GM19240 (cell line): ENCODE measurements at regions not wholly inside any gene's neighbourhood (a gene's known extent, or its start where the extent isn't known, plus 50 kb on each side); places are given as distances from the start of the nearest gene placed in this dataset.

ENCODE experiments used
- DNase-seq: peaks from one replicate; pipeline ENCODE4 v3.0.0; 2011; ENCODE audit warnings: low spot score; ENCODE audit not compliant: insufficient read length

- no peak for DNase-seq
Observed at GRCh38 chr7:145655666-145656065, 460.9 kb upstream of the CNTNAP2 start.

GRCh38 chr7:145645135-145645515, 471.5 kb upstream of the CNTNAP2 start:
- no peak for DNase-seq

GRCh38 chr7:145644426-145645134, 472.0 kb upstream of the CNTNAP2 start:
- DNase-seq: no peak

- no peak for DNase-seq
Observed at GRCh38 chr7:145643981-145644380, 472.6 kb upstream of the CNTNAP2 start.

- no peak for DNase-seq
Observed at GRCh38 chr7:145633513-145633912, 483.1 kb upstream of the CNTNAP2 start.

GRCh38 chr7:145624618-145625017, 492.0 kb upstream of the CNTNAP2 start:
- no peak for DNase-seq

GRCh38 chr7:145605963-145606362, 510.6 kb upstream of the CNTNAP2 start:
- DNase-seq: no peak

- DNase-seq: no peak
Observed at GRCh38 chr7:145599376-145599775, 517.2 kb upstream of the CNTNAP2 start.

- no peak for DNase-seq
Observed at GRCh38 chr7:145584401-145584800, 532.2 kb upstream of the CNTNAP2 start.

GRCh38 chr7:145582742-145583303, 533.8 kb upstream of the CNTNAP2 start:
- no peak for DNase-seq

GRCh38 chr7:145557805-145558204, 558.8 kb upstream of the CNTNAP2 start:
- DNase-seq: no peak

- no peak for DNase-seq
Observed at GRCh38 chr7:145543242-145543641, 573.4 kb upstream of the CNTNAP2 start.

- DNase-seq: no peak
Observed at GRCh38 chr7:145539910-145540309, 576.7 kb upstream of the CNTNAP2 start.

- DNase-seq: no peak
Observed at GRCh38 chr7:145534301-145534700, 582.3 kb upstream of the CNTNAP2 start.

GRCh38 chr7:145520284-145520683, 596.3 kb upstream of the CNTNAP2 start:
- no peak for DNase-seq

GRCh38 chr7:145511004-145511403, 605.6 kb upstream of the CNTNAP2 start:
- DNase-seq: no peak

- no peak for DNase-seq
Observed at GRCh38 chr7:145497911-145498525, 618.6 kb upstream of the CNTNAP2 start.

GRCh38 chr7:145490356-145490755, 626.2 kb upstream of the CNTNAP2 start:
- DNase-seq: no peak

GRCh38 chr7:145489609-145490008, 627.0 kb upstream of the CNTNAP2 start:
- no peak for DNase-seq

- DNase-seq: no peak
Observed at GRCh38 chr7:145488816-145489215, 627.8 kb upstream of the CNTNAP2 start.

- DNase-seq: no peak
Observed at GRCh38 chr7:145481985-145482384, 634.6 kb upstream of the CNTNAP2 start.

GRCh38 chr7:145478541-145478940, 638.1 kb upstream of the CNTNAP2 start:
- DNase-seq: no peak
